GM12864 (cell line): ENCODE measurements at regions not wholly inside any gene's neighbourhood (a gene's known extent, or its start where the extent isn't known, plus 50 kb on each side); places are given as distances from the start of the nearest gene placed in this dataset.

Experiments
- DNase-seq: peaks from one replicate; pipeline ENCODE4 v3.0.0-alpha.2; 2011; ENCODE audit warnings: low read depth
- H3K4me3 ChIP-seq: 2 replicates; pipeline ENCODE4 v1.5.1; 2011; ENCODE audit warnings: mild to moderate bottlenecking, low read depth, low read length, control low read depth
- CTCF ChIP-seq: IDR thresholded peaks from 2 replicates; pipeline ENCODE4 v1.5.1; 2011; ENCODE audit warnings: low read depth, mild to moderate bottlenecking, moderate library complexity, low read length, control low read depth, inconsistent platforms; ENCODE audit errors: missing control alignments

GRCh38 chr5:87836696-87837095 is 424.0 kb upstream of the CCNH start:
- no peak overlapping the region for H3K4me3 ChIP-seq
- no peak for DNase-seq
- no peak for TF ChIP-seq CTCF

DNA sequence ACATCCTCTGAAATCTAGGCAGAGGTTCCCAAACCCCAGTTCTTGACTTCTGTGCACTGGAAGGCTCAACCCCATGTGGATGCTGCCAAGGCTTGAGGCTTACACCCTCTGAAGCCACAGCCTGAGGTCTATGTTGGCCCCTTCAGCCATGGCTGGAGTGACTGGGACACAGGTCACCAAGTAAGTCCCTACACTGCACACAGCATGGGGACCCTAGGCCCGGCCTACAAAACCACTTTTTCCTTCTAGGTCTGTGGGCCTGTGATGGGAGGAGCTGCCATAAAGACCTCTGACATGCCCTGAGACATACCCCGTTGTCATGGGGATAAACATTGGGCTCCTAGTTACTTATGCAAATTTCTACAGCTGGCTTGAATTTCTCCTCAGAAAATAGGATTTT is 418.8 kb upstream of the CCNH start:
- H3K4me3 ChIP-seq = no peak overlapping the region
- TF ChIP-seq CTCF = no peak

GRCh38 chr5:87829217-87829551 is 416.5 kb upstream of the CCNH start:
- no peak for DNase-seq
- no peak for TF ChIP-seq CTCF
- no peak overlapping the region for H3K4me3 ChIP-seq

More for the DNA sequence above, 418.8 kb upstream of the CCNH start:
- no peak for DNase-seq

DNA sequence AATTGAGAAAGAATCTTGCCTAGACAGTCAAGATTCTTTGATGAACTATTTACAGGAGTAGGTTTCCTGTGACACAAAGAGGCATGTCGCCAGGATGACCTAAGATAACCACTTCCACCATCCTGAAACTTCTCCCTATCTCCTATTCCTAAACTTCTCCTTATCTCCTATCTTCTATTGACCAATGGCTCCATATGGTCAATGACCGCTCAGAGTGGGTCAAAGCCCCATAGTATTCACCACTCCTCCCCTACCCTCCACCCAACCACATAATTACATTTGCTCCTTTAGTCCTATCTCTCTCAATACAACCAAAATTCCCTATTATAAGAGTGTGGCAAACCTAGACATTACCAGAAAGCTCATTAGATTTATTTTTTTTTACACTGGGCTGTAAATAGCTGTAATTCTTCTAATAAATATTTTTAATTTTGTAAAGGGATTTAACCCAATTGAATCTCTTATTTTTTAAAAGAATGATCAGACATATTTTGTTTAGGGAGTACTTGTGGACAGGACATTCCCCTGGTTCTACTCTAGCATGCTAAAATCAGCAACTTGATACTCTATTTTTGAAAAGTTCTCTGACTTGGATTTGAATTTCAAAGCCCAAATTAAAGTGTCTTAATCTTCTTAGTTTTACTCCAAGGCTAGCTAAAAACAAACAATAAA is 416.0 kb upstream of the CCNH start:
- TF ChIP-seq CTCF = no peak
- no peak overlapping the region for H3K4me3 ChIP-seq
- no peak for DNase-seq

DNA sequence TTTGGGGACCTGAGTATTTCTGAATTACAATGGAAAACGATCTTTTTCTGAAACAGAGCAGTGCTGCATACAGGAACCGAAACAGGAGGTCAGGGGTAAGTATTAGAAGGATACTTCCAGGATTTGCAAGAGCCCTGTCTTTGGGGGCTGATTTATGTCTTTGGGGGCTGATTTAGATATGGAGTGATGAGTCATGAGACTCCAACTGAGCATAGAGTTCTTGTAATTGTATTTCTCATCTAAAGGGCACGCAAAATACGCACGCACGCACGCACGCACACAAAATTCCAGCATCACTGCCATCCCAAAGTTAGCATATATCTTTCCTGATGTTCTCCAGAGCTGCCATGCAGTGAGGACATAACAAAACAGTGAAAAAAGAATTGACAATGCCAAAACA is 414.8 kb upstream of the CCNH start:
- TF ChIP-seq CTCF = no peak
- no peak for DNase-seq
- H3K4me3 ChIP-seq = no peak overlapping the region

- TF ChIP-seq CTCF = no peak
- DNase-seq = no peak
- H3K4me3 ChIP-seq = no peak overlapping the region
Observed at GRCh38 chr5:87826507-87826906, 413.8 kb upstream of the CCNH start.

DNA sequence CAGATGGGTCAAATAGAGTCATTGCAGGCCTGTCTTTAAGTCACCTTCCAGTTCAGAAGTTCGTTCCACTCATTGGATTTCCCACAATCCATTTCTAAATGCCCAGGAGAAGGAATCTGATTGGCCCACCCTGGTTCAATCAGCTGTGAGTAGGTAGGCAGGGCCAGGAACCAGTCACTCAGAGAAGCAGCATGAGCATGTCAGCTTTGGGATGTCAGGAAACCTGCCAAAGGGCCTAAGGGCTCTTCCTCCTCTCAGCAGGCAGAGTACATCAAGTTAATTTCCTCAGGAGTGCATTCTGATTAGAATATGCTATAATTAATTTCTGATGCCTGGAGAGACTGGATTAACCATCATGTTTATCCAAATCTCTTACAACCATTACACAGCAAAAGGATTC is 412.9 kb upstream of the CCNH start:
- TF ChIP-seq CTCF = no peak
- DNase-seq = no peak
- no peak overlapping the region for H3K4me3 ChIP-seq
